ENCODE measurements at regions not wholly inside any gene's neighbourhood (a gene's known extent, or its start where the extent isn't known, plus 50 kb on each side); places are given as distances from the start of the nearest gene placed in this dataset.

- Histone ChIP-seq H3K4me3 (ENCODE audit: insufficient read depth, low read length) (no peak overlapping the region), H3K4me1 (ENCODE audit: insufficient read depth, low read length) (peaks cover 27% of the 10 kb centered on the region), H3K9me3 (ENCODE audit: low read depth, low read length) (no peaks in the 10 kb centered on the region), H3K27ac (ENCODE audit: low read depth, low read length) (no peak overlapping the region), H3K36me3 (ENCODE audit: insufficient read depth, low read length) (no peaks in the 10 kb centered on the region), H4K20me1 (ENCODE audit: insufficient read depth, low read length) (no peaks in the 10 kb centered on the region), H3K27me3 (ENCODE audit: insufficient read depth, low read length) (no peaks in the 10 kb centered on the region), H3K4me2 (ENCODE audit: insufficient read depth, low read length) (no peak overlapping the region), H2AFZ (ENCODE audit: low read length) (no peak overlapping the region), H3K79me2 (ENCODE audit: insufficient read depth, low read length) (no peaks in the 10 kb centered on the region)
- TF ChIP-seq CTCF (IDR thresholded peaks at IDR 0.05; ENCODE audit: extremely low read depth, low read depth, low read length): no peak
- DNase-seq (ENCODE audit: insufficient read length, low spot score, missing footprints): no peak
Observed at GRCh38 chr6:148238713-148239112, 103.9 kb upstream of the SASH1 start.

- Histone ChIP-seq H2AFZ (ENCODE audit: low read length) (no peak overlapping the region), H3K36me3 (ENCODE audit: insufficient read depth, low read length) (no peaks in the 10 kb centered on the region), H3K4me1 (ENCODE audit: insufficient read depth, low read length) (peaks cover 27% of the 10 kb centered on the region), H4K20me1 (ENCODE audit: insufficient read depth, low read length) (no peaks in the 10 kb centered on the region), H3K79me2 (ENCODE audit: insufficient read depth, low read length) (no peaks in the 10 kb centered on the region), H3K9me3 (ENCODE audit: low read depth, low read length) (no peaks in the 10 kb centered on the region), H3K4me2 (ENCODE audit: insufficient read depth, low read length) (no peak overlapping the region), H3K27ac (ENCODE audit: low read depth, low read length) (peak overlapping the region; percentile 75), H3K4me3 (ENCODE audit: insufficient read depth, low read length) (no peak overlapping the region), H3K27me3 (ENCODE audit: insufficient read depth, low read length) (no peaks in the 10 kb centered on the region)
- DNase-seq (ENCODE audit: insufficient read length, low spot score, missing footprints): no peak
- no peak for TF ChIP-seq CTCF (IDR thresholded peaks at IDR 0.05; ENCODE audit: extremely low read depth, low read depth, low read length)
Observed at GRCh38 chr6:148239215-148239614, 103.4 kb upstream of the SASH1 start.

- TF ChIP-seq CTCF (IDR thresholded peaks at IDR 0.05; ENCODE audit: extremely low read depth, low read depth, low read length): no peak
- no peaks in the 10 kb centered on the region for H4K20me1 ChIP-seq (ENCODE audit: insufficient read depth, low read length)
- H3K79me2 ChIP-seq (ENCODE audit: insufficient read depth, low read length): no peaks in the 10 kb centered on the region
- peak overlapping the region; percentile 75 for H3K27ac ChIP-seq (ENCODE audit: low read depth, low read length)
- no peaks in the 10 kb centered on the region for H3K9me3 ChIP-seq (ENCODE audit: low read depth, low read length)
- H3K4me1 ChIP-seq (ENCODE audit: insufficient read depth, low read length): peaks cover 29% of the 10 kb centered on the region
- H3K36me3 ChIP-seq (ENCODE audit: insufficient read depth, low read length): no peaks in the 10 kb centered on the region
- DNase-seq (ENCODE audit: insufficient read length, low spot score, missing footprints): no peak
- no peak overlapping the region for H3K4me3 ChIP-seq (ENCODE audit: insufficient read depth, low read length)
- H3K27me3 ChIP-seq (ENCODE audit: insufficient read depth, low read length): no peaks in the 10 kb centered on the region
- peak overlapping the region; percentile 54 for H3K4me2 ChIP-seq (ENCODE audit: insufficient read depth, low read length)
- no peak overlapping the region for H2AFZ ChIP-seq (ENCODE audit: low read length)
Observed at GRCh38 chr6:148239801-148240460, 102.7 kb upstream of the SASH1 start.

- no peak overlapping the region for H3K4me3 ChIP-seq (ENCODE audit: insufficient read depth, low read length)
- no peaks in the 10 kb centered on the region for H3K79me2 ChIP-seq (ENCODE audit: insufficient read depth, low read length)
- H3K27ac ChIP-seq (ENCODE audit: low read depth, low read length): peak overlapping the region; percentile 75
- H3K4me2 ChIP-seq (ENCODE audit: insufficient read depth, low read length): peak overlapping the region; percentile 54
- H3K36me3 ChIP-seq (ENCODE audit: insufficient read depth, low read length): no peaks in the 10 kb centered on the region
- no peaks in the 10 kb centered on the region for H3K9me3 ChIP-seq (ENCODE audit: low read depth, low read length)
- no peaks in the 10 kb centered on the region for H3K27me3 ChIP-seq (ENCODE audit: insufficient read depth, low read length)
- peak; percentile 72 for DNase-seq (ENCODE audit: insufficient read length, low spot score, missing footprints)
- no peaks in the 10 kb centered on the region for H4K20me1 ChIP-seq (ENCODE audit: insufficient read depth, low read length)
- peak overlapping the region; percentile 51 for H2AFZ ChIP-seq (ENCODE audit: low read length)
- peaks cover 30% of the 10 kb centered on the region for H3K4me1 ChIP-seq (ENCODE audit: insufficient read depth, low read length)
- no peak for TF ChIP-seq CTCF (IDR thresholded peaks at IDR 0.05; ENCODE audit: extremely low read depth, low read depth, low read length)
Observed at GRCh38 chr6:148240461-148240840, 102.2 kb upstream of the SASH1 start.

All from osteoblast (primary cell).